ENCODE measurements at regions not wholly inside any gene's neighbourhood (a gene's known extent, or its start where the extent isn't known, plus 50 kb on each side); places are given as distances from the start of the nearest gene placed in this dataset.

GRCh38 chr16:52725461-52725860 lies 178.5 kb upstream of the TOX3 start:
- no peak for FAIRE-seq
- H3K4me1 ChIP-seq (ENCODE audit: control insufficient read depth, extremely low read depth, insufficient read depth, low read length): no peaks in the 10 kb centered on the region
- no peak overlapping the region for H2AFZ ChIP-seq (ENCODE audit: control insufficient read depth, low read length)
- no peaks in the 10 kb centered on the region for H4K20me1 ChIP-seq (ENCODE audit: control insufficient read depth, extremely low read depth, insufficient read depth, low read length)
- no peaks in the 10 kb centered on the region for H3K36me3 ChIP-seq (ENCODE audit: control insufficient read depth in 2 of 2, extremely low read depth in 1 of 2, insufficient read depth in 2 of 2, low read length in 2 of 2)
- DNase-seq (ENCODE audit: low read depth, low spot score): no peak
- H3K4me2 ChIP-seq (ENCODE audit: control insufficient read depth, extremely low read depth, insufficient read depth, low read depth, low read length): no peak overlapping the region
- H3K4me3 ChIP-seq (ENCODE audit: control insufficient read depth in 2 of 3, extremely low read depth in 1 of 3, insufficient read depth in 2 of 3, low read depth in 1 of 3, low read length in 3 of 3): no peak overlapping the region
- no peak for TF ChIP-seq EZH2 (IDR thresholded peaks at IDR 0.05; ENCODE audit: low read length)
- no peak for TF ChIP-seq CTCF (optimal IDR thresholded peaks at IDR 0.05 in 1 of 3, IDR thresholded peaks at IDR 0.05 in 1 of 3, conservative IDR thresholded peaks at IDR 0.05 in 1 of 3; ENCODE audit: extremely low read depth in 1 of 3, insufficient read depth in 2 of 3, low read length in 3 of 3)
- H3K9me3 ChIP-seq (ENCODE audit: control insufficient read depth, low read depth, low read length): no peaks in the 10 kb centered on the region
- no peak overlapping the region for H3K27ac ChIP-seq (ENCODE audit: control insufficient read depth, insufficient read depth, low read length)
- H3K27me3 ChIP-seq (ENCODE audit: control insufficient read depth, extremely low read depth, insufficient read depth, low read length): no peaks in the 10 kb centered on the region
- H3K79me2 ChIP-seq (ENCODE audit: control insufficient read depth, insufficient read depth, low read length): no peaks in the 10 kb centered on the region
- dilution Hi-C loops (cut with MboI; ENCODE audit: extremely low pct_ligation_motif_present, low sequenced_read_pairs): no loop called here
- H3K9me1 ChIP-seq (ENCODE audit: control insufficient read depth, extremely low read depth, insufficient read depth, low read length): no peaks in the 10 kb centered on the region
- no peak overlapping the region for H3K9ac ChIP-seq (ENCODE audit: control insufficient read depth, extremely low read depth, insufficient read depth, low read length)

GRCh38 chr16:52725043-52725442 lies 178.1 kb upstream of the TOX3 start:
- no peaks in the 10 kb centered on the region for H3K27me3 ChIP-seq (ENCODE audit: control insufficient read depth, extremely low read depth, insufficient read depth, low read length)
- FAIRE-seq (no peak), DNase-seq (ENCODE audit: low read depth, low spot score) (no peak)
- H3K79me2 ChIP-seq (ENCODE audit: control insufficient read depth, insufficient read depth, low read length): no peaks in the 10 kb centered on the region
- no peak overlapping the region for H3K4me2 ChIP-seq (ENCODE audit: control insufficient read depth, extremely low read depth, insufficient read depth, low read depth, low read length)
- H3K9ac ChIP-seq (ENCODE audit: control insufficient read depth, extremely low read depth, insufficient read depth, low read length): no peak overlapping the region
- H3K4me3 ChIP-seq (ENCODE audit: control insufficient read depth in 2 of 3, extremely low read depth in 1 of 3, insufficient read depth in 2 of 3, low read depth in 1 of 3, low read length in 3 of 3): no peak overlapping the region
- no peaks in the 10 kb centered on the region for H3K4me1 ChIP-seq (ENCODE audit: control insufficient read depth, extremely low read depth, insufficient read depth, low read length)
- no peak overlapping the region for H2AFZ ChIP-seq (ENCODE audit: control insufficient read depth, low read length)
- no peak for TF ChIP-seq EZH2 (IDR thresholded peaks at IDR 0.05; ENCODE audit: low read length)
- TF ChIP-seq CTCF (optimal IDR thresholded peaks at IDR 0.05 in 1 of 3, IDR thresholded peaks at IDR 0.05 in 1 of 3, conservative IDR thresholded peaks at IDR 0.05 in 1 of 3; ENCODE audit: extremely low read depth in 1 of 3, insufficient read depth in 2 of 3, low read length in 3 of 3): no peak
- no peaks in the 10 kb centered on the region for H4K20me1 ChIP-seq (ENCODE audit: control insufficient read depth, extremely low read depth, insufficient read depth, low read length)
- H3K9me3 ChIP-seq (ENCODE audit: control insufficient read depth, low read depth, low read length): no peaks in the 10 kb centered on the region
- no peak overlapping the region for H3K27ac ChIP-seq (ENCODE audit: control insufficient read depth, insufficient read depth, low read length)
- H3K36me3 ChIP-seq (ENCODE audit: control insufficient read depth in 2 of 2, extremely low read depth in 1 of 2, insufficient read depth in 2 of 2, low read length in 2 of 2): no peaks in the 10 kb centered on the region
- H3K9me1 ChIP-seq (ENCODE audit: control insufficient read depth, extremely low read depth, insufficient read depth, low read length): no peaks in the 10 kb centered on the region
- dilution Hi-C loops (cut with MboI; ENCODE audit: extremely low pct_ligation_motif_present, low sequenced_read_pairs): no loop called here

Data from keratinocyte (primary cell).